ENCODE measurements at regions not wholly inside any gene's neighbourhood (a gene's known extent, or its start where the extent isn't known, plus 50 kb on each side); places are given as distances from the start of the nearest gene placed in this dataset.
A peak's percentile ranks its signal among the peaks of the same experiment; 100 is the strongest.

DNA sequence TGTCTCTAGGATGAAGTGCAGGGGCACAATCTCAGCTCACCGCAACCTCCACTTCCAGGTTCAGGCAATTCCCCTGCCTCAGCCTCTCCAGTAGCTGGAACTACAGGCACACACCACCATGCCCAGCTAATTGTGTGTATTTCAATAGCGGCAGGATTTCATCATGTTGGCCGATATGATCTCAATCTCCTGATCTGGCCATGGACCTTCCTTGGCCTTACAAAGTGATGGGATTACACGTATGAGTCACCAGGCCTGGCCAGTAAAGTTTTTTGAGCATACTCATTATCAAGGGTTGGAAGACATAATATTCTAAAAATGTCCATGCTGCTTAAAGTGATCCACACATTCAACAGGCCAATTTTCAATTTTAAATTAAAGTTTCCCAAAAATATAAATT, 914.4 kb upstream of the TSPY4 start:
- DNase-seq: no peak

- no peak for DNase-seq
Observed at GRCh38 chrY:8426433-8426832, 910.8 kb upstream of the TSPY4 start.

DNA sequence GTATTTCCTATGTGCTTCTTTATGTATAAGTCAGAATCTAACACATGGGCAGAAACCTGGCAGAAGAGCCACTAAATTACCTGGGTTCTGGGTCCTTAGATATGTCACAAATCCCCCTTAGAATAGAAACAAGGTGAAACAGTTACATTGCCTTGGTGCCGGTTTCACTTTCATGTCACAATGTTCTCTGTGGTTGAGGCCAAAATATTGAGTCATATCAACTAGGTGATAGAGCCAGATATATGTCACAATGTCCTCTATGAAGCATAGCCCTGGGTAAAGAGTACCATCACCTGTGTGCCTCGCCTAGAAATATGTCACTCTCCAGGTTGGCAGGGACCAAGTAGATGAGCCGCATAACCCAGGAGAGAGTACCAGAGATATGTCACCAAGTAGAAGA, 899.8 kb upstream of the TSPY4 start:
- no peak for DNase-seq

- no peak for DNase-seq
Observed at GRCh38 chrY:8442097-8442496, 895.2 kb upstream of the TSPY4 start.

GRCh38 chrY:8452963-8453362, 884.3 kb upstream of the TSPY4 start:
- no peak for DNase-seq

- DNase-seq: no peak
Observed at GRCh38 chrY:8466813-8467212, 870.5 kb upstream of the TSPY4 start.

- no peak for DNase-seq
Observed at GRCh38 chrY:8470249-8470648, 867.0 kb upstream of the TSPY4 start.

DNA sequence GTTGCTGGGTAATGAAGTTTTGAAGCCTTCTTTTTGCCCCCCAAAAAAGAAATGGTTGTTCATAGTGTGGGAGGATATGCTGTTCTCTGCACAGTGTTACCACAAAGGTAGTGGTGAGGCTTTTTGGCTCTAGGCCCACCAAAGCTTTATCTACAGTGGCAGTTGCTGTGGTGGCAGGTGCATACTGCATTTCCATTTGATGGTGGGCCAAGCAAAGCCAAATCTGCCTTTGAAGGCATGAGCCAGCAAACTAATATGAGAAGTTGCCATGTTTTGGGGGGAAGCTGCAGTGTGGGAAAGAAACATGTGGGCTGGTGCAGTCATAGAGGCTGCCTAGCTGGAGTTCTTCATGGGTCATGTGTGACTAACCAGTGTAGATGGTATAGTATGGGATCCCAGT, 858.1 kb upstream of the TSPY4 start:
- DNase-seq: no peak

- DNase-seq: no peak
Observed at GRCh38 chrY:8488955-8489354, 848.3 kb upstream of the TSPY4 start.

- DNase-seq: no peak
Observed at GRCh38 chrY:8489880-8490630, 847.2 kb upstream of the TSPY4 start.

DNA sequence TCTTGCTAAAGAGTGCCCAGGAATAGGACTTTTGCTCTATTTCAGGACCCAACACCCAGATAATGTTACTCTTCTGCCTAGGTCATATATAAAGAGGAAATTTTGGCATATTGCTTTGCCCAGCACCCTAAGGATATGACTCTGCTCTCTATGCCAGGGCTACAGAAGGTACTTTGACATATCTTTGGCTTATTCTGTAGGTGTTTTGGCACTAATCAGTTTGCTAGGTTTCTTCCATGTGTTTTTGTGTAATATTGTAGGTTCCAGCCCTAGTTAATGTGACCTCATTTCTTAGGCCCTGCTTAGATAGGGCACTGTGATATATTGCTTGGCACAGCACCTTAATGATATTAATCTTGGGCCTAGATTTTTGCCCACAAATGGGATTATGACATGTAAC, 842.9 kb upstream of the TSPY4 start:
- DNase-seq: no peak

GRCh38 chrY:8495243-8495642, 842.0 kb upstream of the TSPY4 start:
- no peak for DNase-seq

DNA sequence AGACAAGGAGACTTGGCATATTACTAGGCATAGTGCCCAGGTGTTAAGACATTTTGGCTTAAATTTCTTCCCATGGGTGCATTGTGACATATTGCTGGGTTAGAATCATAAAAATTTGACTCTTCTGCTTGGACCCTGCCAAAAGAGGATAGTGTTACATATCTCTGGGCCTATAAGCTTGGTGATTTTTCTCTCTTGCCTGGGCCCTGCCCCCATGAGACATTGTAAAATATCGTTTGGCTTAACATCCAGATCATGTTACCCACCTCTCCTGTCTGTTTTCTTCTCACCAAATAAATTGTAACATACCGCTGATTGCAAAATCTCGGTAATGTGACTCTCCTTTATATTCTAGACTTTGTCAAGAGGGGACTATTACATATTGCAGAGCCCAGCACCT, 836.4 kb upstream of the TSPY4 start:
- peak; percentile 59 for DNase-seq

- DNase-seq: no peak
Observed at GRCh38 chrY:8533468-8533867, 803.8 kb upstream of the TSPY4 start.

- no peak for DNase-seq
Observed at GRCh38 chrY:8535704-8536103, 801.6 kb upstream of the TSPY4 start.

- DNase-seq: no peak
Observed at GRCh38 chrY:8536277-8536676, 801.0 kb upstream of the TSPY4 start.

GRCh38 chrY:8541306-8541705, 796.0 kb upstream of the TSPY4 start:
- DNase-seq: no peak

DNA sequence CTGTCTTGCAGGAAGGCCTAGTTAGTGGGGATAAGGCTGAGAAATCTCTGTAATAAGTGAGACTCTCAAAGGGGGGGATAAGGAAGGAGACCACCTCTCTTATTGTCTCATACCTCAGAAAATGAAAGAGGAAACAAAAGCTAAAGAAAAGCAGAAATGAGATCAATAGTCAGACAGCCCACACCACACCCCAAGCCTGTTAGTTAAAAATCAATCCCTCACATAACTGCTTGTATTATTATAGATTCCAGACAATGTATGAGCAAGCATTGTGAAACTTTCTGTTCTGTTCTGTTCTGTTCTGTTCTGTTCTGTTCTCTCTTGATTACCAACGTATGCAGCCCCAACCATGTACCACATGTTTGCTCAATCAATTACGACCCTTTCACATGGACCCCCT, 792.5 kb upstream of the TSPY4 start:
- no peak for DNase-seq

- no peak for DNase-seq
Observed at GRCh38 chrY:8547931-8548330, 789.3 kb upstream of the TSPY4 start.

DNA sequence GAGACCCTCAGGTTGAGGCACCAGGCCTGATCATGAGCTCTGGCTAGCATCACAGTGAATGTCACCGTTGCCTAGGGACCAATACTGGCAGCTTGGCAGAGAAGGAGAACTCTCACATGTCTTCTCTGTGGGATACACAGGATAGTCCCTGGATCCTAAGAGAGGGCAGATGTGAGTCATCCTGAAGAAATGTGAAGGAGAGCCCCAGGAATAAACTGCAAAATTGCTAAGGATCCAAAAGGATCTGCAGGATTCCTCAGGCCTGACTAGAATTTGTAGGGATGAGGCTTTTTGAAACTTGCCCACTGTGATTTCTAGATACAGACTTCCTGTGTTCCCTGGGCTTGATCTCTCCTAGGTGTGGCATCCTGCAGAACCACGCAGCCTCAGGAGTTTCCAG, 785.9 kb upstream of the TSPY4 start:
- no peak for DNase-seq

GRCh38 chrY:8552168-8552805, 785.0 kb upstream of the TSPY4 start:
- DNase-seq: no peak

DNA sequence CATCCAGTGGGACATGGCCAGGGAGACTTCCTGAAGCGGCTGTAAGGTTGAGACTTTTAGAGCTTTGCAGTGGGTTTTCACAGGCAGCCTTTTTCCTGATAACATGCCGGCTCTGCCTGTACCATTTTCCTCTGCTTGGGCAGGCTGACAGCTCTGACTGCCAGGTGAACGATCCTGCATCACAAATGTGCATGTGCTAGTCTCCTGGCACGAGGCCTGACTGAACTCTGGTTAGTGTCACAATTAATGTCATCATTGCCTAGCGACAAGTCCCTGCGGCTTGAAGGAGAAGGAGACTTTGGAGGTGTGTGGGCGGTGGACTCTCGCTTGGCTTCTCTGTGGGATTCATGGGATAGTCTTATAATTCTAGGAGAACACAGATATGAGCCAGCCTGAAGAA, 783.6 kb upstream of the TSPY4 start:
- DNase-seq: no peak

GRCh38 chrY:8561385-8561784, 775.9 kb upstream of the TSPY4 start:
- DNase-seq: no peak

DNA sequence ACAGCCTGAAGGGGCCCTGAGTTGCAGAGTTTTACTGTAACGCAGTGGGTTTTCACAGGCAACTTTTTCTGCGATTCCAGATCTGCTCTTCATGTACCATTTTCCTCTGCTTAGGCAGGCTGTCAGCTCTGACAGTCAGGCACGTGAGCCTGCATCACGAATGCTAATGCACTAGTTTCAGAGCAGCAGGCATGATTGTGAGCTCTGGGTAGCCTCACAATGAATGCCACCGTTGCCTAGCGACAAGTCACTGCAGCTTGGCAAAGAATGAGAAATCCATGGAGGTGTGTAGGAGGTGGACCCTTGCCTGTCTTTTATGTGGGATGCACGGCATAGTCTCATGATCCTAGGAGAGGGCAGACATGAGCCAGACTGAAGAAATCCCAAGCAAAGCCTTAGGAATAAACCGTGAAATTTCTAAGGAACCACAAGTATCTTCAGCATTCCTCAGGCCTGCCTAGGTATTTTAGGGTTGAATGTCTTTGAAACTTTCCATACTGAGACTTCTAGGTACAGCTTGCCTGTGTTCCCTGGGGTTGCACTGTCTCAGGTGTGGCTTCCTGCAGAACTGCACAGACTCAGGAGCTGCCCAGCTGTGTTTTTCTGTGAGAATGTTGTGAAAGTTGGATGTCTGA, 774.7 kb upstream of the TSPY4 start:
- no peak for DNase-seq

GRCh38 chrY:8564421-8564820, 772.8 kb upstream of the TSPY4 start:
- DNase-seq: peak; percentile 18

Measured in NCI-H2171 (cell line).